ENCODE measurements at regions not wholly inside any gene's neighbourhood (a gene's known extent, or its start where the extent isn't known, plus 50 kb on each side); places are given as distances from the start of the nearest gene placed in this dataset.

- TF ChIP-seq, protein P1, sequence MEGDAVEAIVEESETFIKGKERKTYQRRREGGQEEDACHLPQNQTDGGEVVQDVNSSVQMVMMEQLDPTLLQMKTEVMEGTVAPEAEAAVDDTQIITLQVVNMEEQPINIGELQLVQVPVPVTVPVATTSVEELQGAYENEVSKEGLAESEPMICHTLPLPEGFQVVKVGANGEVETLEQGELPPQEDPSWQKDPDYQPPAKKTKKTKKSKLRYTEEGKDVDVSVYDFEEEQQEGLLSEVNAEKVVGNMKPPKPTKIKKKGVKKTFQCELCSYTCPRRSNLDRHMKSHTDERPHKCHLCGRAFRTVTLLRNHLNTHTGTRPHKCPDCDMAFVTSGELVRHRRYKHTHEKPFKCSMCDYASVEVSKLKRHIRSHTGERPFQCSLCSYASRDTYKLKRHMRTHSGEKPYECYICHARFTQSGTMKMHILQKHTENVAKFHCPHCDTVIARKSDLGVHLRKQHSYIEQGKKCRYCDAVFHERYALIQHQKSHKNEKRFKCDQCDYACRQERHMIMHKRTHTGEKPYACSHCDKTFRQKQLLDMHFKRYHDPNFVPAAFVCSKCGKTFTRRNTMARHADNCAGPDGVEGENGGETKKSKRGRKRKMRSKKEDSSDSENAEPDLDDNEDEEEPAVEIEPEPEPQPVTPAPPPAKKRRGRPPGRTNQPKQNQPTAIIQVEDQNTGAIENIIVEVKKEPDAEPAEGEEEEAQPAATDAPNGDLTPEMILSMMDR (IDR thresholded peaks at IDR 0.05) = no peak
- TF ChIP-seq ZFX (IDR thresholded peaks at IDR 0.05; ENCODE audit: borderline replicate concordance) = no peak
Measured at GRCh38 chr14:106690333-106690891, 1164.0 kb downstream of the TMEM121 start.

Measured in 22Rv1 (cell line).